COLO668 (cell line): ENCODE measurements at regions not wholly inside any gene's neighbourhood (a gene's known extent, or its start where the extent isn't known, plus 50 kb on each side); places are given as distances from the start of the nearest gene placed in this dataset.
"Not testable (repeated sequence)": the region's sequence is repeated elsewhere in the genome, so short reads cannot be mapped to it uniquely, and the experiment has no call there.

Experiments
- DNase-seq: peaks from one replicate; lab custom pipeline; 2025; ENCODE audit not compliant: unreplicated experiment; lab: John Stamatoyannopoulos, UW

DNA sequence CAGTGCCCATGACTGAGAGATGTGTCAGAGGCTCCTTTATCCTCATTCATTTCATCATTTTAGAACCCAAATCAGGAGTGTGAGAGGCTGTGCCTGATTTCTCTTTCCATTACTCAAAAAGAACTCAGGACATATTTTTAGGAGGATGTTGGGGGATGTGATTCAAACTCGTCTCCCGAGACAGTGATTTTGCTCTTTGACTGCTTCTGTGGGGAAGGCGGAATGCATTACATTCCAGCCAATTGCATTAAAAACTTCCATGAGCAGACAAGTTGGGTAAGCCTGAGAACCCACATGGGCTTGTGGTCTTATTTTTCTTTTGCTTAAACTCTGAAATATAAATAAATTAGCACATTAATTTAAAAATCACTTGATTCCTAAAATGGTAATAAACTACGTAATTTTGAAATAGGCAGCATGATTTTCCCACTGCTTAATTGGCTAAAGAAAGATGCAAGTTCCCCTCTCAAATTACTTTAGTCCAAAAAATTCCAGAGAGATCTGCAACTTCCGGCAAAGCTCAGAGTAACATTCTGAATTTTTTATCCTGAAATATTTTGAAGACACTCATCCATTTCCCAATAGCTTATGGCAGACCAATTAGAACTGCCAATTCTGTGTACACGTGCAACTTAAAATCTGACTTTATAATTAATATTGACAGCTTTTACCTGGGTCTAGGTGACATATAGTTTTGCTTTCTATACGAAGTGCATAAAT, 185.6 kb downstream of the C7orf25 start:
- no peak for DNase-seq

GRCh38 chr7:42722716-42723115, 189.2 kb downstream of the C7orf25 start:
- no peak for DNase-seq

GRCh38 chr7:42722198-42722597, 189.7 kb downstream of the C7orf25 start:
- no peak for DNase-seq

DNA sequence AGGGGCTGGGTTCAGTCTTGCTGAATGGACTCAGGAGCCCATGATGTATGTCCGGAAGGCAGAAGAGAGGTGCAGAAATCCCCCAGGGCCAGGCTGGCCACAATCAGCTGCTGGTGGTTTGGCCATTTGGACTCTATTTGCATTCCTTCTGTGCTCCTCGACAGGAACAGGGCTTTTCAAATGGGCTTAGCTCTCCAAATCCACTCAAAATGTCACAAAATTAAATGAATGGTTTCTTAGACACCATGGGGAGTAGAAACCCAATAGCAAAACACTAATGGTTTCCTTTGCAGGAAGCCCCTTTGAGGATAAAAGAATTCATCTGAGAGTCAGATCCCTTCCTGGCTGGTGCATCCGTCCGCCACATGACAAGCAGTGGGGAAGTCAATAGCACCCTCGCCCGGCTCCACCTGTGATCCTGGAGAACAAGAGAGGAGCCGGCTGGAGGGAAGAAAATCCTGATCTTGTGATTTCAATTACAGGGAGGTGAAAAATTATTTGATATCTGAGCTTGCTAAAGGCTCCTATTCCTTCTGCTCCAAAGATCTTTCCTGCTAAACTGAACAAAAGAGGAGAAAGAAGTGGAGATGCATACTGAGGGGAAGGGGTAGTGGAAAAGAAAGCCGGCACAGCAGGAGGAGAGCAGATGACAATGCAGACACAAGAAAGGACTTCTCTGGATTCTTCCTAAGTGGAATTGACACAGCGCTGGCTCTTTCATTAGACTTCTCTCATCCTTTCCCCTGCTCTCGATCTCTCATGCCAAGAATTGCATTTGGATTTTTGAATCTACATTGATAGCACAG, 190.7 kb downstream of the C7orf25 start:
- DNase-seq = no peak

DNA sequence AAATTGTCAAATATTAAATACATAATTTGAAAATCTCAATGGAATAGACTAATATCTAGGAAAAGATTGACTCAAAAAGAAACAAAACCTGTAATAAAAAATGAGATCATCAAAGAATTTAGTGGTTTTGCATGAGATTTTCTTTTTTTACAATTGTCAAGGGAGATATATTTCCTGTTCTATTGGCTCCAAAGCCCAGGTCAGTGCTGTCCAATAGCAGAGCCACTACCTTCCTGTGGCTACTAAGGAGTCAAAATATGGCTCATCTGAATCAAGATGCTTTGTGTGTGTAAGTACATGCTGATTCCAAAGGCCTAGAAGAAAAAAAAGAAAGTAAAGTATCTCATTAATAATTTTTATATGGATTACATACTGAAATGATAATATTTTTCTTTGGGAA, 191.9 kb downstream of the C7orf25 start:
- DNase-seq = no peak

DNA sequence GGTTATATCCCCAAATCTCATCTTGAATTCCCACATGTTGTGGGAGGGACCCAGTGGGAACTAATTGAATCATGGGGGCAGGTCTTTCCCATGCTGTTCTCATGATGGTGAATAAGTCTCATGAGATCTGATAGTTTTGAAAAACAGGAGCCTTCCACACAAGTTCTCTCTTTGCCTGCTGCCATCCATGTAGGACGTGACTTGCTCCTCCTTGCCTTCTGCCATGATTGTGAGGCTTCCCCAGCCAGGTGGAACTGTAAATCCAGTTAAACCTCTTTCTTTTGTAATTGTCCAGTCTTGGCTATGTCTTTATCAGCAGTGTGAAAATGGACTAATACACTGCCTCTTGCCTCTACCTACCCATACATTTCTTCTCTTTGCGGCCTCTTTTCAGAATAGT, 193.4 kb downstream of the C7orf25 start:
- not testable (repeated sequence) for DNase-seq

DNA sequence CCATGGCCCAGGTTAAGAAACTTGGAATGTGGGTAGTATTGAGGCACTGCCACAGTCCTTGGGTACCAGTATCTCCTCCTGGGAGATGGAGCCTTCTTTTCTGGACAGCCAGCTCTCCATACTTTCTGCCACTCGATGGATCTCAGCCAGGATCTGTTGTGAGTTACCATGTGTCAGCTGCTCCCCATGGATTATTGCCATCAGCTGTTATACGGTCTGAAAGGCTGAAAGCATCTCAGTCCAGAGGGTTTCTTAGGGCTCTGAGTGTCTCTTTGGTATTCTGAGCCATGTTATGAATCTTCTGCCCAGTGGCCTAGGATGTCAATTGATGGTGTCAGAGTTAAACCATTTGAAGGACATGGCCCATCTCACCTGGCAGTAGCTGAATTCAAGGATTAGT, 197.5 kb downstream of the C7orf25 start:
- no peak for DNase-seq

DNA sequence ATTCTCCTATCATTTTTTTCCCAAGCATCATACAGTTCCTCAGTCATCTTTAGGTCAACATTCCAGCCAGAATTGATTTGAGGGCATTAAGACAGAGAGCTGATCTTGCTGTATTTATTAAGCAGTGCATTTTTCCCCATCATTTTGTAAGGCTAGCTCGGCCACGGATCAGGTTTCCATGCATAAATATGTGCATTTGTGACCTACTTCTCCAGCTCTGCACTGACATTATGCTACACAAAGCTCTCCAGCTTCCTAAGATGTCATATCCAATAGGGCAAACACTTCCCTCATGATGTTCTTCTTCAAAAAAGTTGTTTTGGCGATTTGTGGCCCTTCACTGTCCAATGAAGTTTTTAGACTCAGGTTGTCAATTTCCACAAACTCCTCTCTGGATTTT, 202.6 kb downstream of the C7orf25 start:
- DNase-seq = no peak

- no peak for DNase-seq
These were observed 207.2 kb downstream of the C7orf25 start for GRCh38 chr7:42704710-42705109.

DNA sequence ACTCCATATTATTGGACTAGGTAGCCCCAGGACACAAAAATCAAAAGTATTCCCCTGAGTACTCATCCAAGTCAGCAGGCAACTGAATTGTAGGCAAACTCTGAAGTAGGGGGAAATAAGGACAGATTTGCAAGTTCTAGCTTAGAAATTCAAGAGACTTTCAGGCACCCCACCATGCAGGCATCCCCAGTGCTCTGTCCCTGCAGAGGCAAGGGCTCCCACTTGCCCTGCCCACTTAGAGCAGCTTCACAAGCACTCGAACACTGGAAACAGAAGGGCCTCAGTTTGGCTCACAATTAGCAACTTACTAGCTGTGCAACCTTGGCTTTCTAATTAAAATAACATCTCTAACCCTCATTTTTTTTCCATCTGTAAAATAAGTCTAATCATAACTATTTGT, 209.2 kb downstream of the C7orf25 start:
- no peak for DNase-seq

GRCh38 chr7:42700406-42701327, 211.2 kb downstream of the C7orf25 start:
- no peak for DNase-seq

DNA sequence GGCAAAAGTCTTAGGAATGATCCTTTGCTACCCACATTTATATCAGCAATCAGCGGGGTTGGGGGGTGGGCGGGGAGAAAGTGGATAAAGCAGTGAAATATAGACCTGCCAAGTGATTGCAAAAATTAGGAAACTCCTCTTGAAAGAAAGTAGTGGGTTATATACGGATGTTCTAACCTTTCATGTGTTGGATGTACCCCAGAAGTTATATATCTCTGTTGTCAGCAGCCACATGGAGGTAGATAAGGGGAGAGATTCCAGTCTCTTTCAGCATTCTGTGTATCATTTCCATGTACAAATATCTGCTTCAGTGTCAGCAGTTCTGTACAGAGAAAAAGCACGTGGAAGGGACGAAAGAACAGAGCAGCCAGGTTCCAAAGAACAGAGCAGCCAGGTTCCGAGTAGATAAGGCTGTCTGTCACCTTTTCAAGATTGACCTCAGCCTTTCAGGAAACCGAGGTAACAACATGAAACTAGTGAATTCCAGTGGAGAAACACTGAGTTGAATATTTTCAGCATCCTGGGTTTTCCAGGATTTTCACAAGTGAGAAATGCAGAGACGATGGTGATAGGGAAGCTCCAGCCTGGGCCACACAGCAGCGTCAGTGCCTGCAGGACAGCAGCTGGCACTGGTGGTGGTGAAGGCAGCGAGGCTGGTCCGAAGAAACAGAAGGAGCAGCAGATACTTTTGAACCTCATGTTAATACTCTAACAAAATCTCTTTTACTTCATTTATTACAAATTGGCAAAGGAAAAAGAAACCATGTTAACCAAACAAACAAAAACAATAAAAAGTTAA, 212.3 kb downstream of the C7orf25 start:
- no peak for DNase-seq

DNA sequence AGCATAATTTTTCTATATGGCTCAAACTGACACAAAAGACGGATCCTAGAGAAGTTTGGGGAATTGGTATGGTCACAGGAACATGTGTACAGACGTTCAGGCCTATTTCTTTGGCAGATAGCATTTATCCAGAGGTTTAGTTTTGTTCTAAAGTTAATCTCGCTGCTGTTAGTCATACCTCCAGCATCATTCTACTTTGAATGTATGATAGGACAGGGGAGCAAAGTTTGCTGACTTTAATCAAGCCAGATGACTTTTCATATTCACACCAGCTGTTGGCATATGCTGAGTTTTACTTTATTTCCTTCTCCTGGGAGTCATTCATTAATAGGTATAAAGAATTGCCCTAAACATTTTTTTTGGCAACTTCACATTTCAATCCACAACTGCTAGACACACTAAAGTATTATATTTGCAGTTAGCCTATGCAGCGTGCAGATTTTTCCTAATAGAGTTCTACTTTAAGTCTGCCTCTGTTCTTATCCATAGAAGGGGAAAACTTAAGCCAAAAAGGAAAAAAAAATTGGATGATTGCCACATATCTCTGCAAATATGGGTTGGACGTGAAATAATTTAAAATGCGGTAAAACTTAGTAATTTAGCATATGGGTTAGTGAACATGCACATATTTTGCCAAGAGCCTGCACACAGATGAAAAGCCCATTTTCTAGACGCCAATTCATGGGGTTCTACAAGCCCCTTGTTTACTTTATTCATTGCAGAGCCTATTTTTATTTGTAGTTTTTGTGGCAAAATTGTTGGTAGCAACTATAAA, 213.1 kb downstream of the C7orf25 start:
- no peak for DNase-seq

GRCh38 chr7:42694894-42695507, 216.9 kb downstream of the C7orf25 start:
- DNase-seq = no peak

DNA sequence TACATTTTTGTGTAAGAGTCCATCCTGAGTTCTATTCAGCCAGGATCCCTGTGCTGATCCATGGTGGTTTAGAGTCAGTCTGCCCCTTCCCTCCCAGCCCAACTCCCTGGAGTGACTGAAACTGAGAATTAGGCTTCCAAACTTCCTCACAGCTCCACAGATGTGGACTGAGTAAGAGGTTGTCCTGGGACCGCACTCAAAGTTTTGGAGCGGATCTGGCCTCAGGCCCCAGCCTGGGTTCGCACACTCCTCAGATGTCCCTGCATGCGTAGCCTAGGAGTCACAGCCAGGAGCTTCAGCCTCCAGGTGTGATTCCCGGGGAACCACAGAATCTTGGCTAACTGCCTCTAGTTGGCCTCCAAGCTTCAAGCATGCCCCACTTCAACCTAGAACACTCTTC, 218.1 kb downstream of the C7orf25 start:
- DNase-seq = no peak

GRCh38 chr7:42692621-42693020, 219.2 kb downstream of the C7orf25 start:
- DNase-seq = no peak

GRCh38 chr7:42690794-42691639, 220.9 kb downstream of the C7orf25 start:
- no peak for DNase-seq

DNA sequence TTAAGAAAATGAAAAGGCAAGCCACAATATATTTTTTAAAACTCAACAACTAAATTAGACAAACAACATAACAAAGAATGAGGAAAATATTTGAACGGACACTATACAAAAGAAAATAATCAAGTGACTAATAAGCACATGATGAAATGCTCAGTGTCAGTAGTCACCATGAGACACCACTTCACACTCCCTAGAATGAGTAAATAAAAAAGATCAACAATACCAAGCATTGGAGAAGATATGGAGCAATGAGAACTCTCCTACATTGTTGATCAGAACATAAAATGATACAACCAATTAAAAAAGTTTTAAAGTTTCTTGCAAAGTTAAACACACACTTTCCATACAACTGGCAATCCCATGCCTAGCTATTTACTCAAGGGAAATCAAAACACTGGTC, 222.2 kb downstream of the C7orf25 start:
- no peak for DNase-seq

DNA sequence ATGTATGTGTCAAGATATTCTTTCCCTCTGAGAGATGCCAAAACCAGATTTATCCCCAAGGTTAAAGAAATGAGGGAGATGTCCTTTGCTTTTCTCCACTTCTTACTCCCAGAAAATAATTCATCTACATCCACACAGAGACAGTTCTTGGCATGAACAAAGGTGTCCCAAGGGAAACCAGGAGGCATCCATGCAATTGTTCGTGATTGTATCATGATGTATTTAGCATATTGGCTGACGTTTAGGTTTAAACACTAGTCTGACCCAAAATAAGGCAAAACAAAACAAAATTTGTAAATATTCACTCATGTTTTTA, 223.9 kb downstream of the C7orf25 start:
- DNase-seq = no peak
